Stimulated activated CD4-positive, alpha-beta T cell treated with anti-CD3 and anti-CD28 coated beads, TNF-alpha, amount 100 ng/mL, for 48 hours (primary cell): ENCODE measurements at regions not wholly inside any gene's neighbourhood (a gene's known extent, or its start where the extent isn't known, plus 50 kb on each side); places are given as distances from the start of the nearest gene placed in this dataset.

Experiments
- DNase-seq, 3 donors: peaks; one replicate each; pipeline ENCODE4 v3.0.0-alpha.2; 2020; ENCODE audit warnings: low read depth in 3 of 3

DNA sequence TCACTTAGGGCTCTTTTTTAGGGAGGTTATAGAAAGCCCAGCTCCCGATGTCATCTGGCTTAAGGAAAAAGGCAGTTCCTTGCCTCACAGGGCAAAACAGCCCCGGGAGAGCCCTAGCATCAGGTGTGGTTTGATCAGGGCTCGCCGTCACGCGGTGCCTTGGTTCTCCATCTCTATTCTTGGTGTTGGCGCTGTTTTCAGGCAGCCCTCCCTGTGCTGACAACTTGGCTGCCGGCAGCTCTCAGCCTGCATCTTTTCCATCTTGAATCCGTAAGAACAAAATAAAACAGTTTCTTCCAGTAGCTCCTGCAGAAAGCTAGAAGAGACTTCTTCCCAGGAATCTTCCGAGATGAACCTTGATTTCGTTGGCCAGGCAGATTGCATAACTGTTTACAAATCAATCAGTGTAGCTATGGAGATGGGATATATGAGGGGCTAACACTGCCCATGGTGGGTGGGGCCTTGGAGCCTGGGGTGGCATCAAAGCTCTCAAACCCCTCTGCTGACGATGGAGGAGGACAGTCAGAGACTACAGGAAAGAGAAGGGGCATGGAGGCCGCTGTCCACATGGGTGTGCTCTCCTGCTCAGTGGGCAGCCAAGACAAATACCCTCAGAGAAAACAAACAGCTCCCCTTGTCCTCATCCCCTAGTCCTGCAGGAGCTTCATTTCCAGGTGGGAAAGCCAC, 370.7 kb upstream of the C1orf174 start:
- DNase-seq = no peak

DNA sequence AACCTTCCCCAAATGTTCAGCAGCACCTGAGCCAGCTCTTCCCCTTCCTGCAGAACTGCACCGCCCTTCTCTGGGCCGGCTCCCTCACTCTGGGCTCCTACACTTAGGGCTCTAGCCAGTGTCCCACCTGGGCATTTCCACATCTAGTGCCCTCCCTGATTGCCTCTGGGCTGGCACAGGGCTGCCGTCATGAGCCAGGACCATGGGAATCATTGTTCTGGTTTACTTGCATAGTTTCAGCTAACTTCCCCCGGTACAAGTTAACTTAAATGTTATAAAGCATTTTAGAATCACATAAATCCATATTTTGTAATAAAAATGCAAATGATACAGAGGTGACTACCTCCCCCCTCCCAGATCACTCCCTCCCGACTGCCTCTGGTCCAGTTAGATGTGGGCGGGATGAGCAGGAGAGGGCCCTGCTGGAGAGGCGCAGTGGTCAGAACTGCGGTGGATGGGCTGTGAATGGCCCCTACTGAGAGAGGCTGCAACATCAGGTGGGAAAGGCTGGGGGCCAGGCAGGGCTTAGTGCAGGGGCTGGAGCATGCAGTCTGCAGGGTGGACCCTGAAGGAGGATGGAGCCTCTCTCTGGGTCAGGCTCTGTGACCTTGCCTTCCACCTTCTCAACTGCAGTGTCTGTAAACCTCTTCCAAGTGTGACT, 371.4 kb upstream of the C1orf174 start:
- DNase-seq = no peak

DNA sequence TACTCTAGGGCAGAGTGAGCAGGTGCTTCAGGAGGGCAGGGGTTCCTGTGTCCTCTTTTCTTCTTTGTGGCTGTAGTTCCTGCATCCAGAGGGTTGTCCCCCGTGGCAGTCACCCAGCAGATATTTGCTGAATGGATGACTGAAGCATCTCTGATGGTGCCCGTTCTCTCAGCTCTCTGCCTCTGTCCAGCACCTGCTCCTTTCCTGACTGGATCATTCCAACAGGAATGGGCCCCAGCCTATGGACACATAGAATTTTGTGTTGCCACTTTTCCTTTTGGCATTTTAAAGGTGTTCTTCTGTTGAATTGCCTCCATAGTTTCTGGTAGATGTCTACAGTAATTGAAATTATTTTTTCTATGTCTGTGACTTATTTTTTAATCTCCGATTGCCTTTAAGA, 372.5 kb upstream of the C1orf174 start:
- DNase-seq = no peak

DNA sequence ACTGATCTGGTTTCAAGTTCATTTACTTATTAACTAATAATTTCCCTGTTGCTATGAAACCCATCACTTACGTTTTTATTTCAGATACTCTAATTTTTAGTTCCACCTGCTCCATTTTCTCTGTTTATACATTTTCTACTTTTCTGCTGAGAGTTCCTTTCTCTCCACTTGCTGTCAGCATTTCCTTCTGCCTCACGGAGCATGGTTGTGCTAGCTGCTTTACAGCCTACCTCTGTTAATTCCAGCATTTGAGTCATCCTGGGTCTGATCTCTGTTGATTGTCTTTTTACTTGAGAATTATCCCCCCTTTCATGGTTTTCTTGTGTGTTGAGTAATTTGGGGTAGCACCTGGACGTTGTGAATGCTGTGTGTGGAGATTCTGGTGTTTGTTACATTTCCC, 373.2 kb upstream of the C1orf174 start:
- DNase-seq = no peak

DNA sequence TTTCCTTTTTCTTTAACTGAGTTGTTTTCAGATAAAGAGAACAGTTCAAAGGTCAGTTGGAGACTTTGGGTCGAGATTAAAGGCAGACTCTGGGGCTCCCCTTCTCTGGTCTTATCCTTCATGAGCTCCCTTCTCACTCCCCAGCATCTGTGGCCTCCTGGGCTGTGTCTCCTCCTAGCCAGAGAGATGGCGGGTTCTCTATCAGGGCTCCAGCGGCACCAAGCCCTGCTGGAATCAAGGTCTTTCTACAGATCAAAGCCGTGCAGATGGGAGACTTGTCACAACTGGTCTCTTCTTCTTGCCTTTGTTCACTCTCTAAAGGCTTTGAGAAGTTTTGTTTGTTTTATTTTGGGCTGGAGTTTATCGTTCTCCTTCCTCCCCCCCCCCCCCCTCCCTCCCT, 373.7 kb upstream of the C1orf174 start:
- DNase-seq = no peak

DNA sequence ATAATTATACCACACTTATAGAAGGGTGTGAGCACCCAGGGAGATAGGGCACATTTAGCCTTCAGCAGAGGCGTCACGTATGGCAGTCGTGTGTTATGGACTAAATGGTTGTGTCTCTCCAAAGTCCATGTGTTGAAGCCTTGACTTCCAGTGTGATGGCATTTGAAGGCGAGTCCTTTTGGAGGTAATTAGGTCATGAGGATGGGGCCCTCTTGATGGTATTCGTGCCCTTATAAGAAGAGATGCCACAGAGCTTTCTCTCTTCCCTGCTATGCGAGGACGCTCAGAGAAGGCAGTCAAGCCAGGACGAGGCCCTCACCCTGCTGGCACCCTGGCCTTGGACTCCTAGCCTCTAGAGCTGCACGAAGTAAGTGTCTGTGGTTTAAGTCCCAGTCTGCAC, 375.0 kb upstream of the C1orf174 start:
- DNase-seq = no peak

DNA sequence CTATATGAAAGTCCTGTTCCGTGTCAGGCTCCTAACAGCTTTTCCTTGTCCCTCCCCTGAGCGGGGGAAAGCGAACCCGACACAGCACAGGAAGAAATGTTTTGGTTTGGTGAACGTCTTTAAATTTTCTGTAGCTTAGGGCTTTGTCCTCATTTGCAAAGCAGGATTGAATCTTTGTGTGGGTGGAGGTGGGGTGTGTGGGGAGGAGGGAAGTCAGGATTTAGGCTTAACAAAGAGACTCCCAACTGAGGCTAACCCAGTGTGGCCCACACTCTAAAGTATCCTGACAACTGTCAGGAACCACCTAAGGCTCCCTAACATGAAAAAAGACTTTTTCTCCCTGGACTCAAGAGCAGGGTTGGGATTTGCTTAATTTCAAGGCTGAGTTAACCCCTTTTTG, 376.2 kb upstream of the C1orf174 start:
- DNase-seq = no peak

DNA sequence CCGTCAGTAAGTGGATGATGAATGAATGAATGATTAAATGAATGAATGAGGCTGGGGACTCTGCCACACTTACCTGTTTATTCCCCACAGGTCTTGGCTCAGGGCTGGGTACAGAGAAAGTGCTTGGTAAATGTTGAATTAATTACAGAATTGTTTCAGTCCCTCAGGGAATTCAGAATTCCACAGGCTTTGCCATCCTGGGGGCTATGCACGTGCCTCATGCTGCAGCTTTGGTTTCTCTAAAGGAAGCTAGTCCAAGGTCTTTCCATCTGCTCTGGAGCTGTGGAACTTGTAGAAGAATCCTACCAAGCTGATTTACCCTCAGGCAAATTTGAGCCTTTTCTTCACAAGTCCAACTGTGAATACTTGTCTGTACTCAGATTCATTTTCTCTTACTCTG, 376.8 kb upstream of the AJAP1 start:
- no peak for DNase-seq

DNA sequence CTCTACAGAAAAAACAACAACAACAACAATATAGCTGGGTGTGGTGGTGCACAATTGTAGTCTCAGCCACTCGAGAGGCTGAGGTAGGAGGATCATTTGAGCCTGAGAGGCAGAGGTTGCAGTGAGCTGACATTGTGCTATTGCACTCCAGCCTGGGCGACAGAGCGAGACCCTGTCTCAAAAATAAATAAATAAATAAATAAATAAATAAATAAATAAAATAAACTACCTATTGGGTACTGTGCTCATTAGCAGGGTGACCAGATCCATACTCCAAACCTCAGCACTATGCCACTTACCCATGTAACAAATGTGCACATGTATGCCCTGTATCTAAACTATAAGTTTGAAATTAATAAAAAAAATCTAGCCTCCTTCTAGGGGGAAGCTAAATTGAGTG, 369.4 kb upstream of the AJAP1 start:
- DNase-seq = no peak

DNA sequence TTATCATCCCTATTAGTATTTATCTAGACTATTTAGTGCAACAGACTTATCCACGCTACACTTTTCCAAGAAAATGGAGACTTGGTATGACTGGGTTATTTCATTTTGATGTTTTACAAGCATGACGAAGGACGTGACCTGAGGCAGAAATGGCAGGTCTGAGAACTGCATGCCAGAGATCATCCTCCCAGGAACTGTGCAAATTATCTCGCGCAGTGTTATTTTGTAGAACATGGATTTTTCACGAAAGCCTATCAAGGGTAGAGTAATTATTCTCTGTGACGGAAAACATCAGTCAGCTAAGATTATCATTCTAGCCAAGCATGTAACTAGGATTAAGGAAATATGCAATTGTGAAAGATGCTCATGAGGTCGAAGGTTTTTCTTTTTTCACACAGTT, 361.5 kb upstream of the AJAP1 start:
- no peak for DNase-seq

DNA sequence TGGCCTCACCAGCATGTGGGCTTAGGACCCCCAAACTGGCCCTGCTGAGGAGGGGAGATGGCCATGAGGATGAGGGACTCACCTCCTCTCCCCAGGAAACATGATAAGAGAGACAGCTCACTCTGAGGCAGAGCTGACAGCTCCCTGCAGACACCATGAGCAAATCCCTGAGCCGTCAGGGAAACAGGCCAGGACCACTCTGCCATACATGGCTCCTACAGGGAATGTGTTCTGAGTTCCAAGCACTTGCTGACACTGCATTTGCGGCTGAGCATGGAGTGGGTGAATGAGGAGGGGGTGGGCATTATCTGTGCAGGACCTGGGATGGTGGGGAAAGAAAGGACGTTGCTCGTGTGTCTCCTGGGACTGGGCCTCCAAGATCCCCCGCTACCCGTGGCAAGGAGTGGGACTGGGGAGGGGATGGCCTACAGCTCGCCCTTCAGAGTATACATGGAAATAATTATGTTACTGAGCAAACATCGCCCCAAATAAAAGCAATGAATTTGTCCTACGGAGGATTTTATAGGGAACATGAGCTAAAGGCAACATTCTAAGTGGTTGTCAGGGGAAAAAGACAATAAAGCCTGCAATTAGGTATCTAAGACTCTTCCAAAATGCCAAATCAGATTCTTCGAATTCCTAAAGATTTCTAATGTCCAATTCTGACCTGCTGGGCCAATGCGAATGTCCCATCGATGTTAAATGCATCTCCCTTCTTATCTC, 355.9 kb upstream of the AJAP1 start:
- DNase-seq = no peak

DNA sequence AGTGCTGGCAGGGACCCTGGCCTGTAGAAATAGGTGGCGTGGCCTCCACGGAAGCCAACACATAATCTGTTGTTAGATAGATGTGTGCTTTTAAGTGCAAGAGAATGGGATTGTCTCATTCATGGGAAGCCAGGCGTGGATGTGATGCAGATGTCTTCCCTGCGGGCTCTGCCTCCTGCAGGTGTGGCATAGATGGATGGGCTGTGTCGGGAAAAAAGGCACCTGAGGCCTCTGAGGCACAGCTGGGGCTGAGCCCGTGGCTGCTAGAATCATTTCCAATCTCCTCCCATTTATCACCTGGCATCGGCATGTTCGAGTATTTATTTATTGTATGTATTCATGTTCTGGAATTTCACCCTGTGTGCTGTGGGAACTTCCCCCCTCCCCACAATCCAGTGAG, 353.4 kb upstream of the AJAP1 start:
- no peak for DNase-seq

DNA sequence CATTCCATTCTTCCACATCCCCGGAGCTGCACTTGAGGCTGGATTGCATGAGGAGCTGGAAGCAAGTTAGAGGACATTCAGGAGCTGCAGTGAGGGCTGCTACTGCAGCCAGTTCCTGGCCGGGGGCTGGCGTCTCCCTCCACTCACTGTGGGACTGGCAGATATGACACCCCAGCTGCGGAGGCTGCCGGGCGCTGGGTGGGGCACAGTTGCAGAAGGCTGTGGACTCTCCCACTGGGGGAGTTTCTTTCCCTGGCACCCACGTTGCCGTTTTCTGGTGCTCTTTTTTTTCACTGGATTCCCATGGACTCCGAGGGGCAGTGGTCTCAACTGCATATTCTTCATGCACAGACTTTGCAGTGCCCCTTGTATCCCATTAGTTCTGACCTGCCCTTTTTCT, 351.1 kb upstream of the AJAP1 start:
- DNase-seq = no peak

DNA sequence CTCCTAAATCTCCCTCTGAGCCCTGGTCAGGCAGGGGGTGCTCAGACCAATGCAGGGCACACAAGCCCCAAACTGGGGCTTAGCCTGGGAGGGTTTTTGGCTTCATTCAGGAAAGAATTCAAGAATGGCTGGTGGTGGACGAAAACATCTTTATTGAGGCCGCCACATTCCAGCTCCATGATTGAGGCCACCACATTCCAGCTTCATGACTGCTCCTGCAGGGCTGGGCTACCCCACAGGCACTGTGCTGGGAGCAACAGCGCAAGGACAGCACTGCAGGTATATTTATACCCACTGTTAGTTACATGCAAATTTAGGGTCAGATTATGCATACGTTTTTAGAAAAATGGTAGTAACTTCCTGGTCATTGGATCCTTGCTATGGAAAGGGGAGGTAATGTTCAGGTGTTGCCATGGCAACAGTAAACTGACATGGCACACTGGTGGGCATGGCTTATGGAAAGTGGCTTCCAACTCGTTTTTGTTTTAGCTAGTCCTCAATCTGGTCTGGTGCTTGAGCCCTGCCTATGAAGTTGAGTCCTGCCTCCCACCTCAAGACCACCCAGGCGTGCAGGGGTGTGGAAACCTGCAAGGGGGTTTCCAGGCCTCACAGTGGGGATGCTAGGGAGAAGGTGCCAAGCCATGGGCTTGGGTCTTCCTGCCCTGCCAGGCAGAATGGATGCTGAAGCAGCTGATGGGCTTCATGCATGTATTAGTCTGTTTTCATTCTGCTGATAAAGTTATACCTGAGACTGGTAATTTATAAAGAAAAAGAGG, 348.7 kb upstream of the AJAP1 start:
- DNase-seq = no peak

DNA sequence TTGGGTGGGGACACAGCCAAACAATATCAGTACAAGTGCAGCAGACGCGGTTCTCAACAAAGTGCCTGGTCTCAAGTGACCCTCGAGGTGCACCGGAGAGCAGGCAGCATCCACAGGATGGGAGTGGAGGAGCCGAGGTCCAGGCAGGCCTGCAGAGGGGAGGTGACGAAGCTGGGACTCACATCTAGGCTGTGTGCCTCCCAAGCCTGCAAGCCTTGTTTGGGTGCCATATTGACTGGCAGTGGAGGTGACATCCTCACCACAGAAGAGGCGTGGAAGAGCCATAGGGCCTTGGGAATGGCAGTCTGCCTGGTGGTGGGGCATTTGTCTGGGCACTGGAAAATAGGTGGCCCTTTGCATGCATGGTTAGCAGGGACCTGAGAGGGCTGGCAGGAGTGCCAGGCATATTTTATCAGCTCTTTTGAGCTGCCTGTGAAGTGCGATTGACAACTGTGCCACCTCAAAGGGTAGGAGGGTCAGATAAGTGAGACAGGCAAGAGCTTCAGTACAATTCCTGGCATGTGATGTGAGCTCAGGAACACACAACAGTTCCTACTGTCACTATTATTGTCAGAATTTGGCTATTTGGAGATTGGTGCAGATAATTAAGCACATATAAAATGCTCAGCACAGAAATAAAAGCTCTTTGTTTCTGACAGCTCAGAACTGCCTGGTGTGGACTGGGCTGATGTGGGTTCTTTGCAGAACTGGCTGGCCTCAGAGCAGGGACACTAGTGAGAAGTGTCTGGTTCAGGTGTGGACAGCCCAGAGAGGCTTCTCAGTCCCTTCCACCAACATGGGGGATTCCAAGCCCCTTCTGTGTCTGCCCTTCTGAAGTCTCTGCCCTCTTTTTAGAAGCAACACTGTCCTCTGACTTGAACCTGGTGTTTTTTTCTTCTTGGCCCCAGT, 347.6 kb upstream of the AJAP1 start:
- no peak for DNase-seq

DNA sequence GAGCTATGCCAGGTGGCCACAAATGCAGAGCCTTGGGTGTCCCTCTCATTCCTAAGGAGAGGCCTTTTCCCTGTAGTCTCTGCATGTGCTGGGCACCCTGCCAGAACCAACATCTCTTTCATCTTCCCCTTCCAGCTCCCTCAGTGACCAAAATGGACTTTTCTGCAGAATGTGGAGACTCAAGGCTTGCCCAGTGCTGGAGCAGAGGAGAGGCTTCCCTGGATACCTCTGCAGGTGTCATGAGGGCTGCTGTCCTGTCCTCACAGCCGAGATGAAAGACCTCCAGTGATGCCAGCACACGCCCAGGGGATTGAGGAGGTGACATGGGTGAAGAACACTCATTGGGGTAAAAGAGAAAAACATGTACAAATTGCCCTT, 347.0 kb upstream of the AJAP1 start:
- no peak for DNase-seq

DNA sequence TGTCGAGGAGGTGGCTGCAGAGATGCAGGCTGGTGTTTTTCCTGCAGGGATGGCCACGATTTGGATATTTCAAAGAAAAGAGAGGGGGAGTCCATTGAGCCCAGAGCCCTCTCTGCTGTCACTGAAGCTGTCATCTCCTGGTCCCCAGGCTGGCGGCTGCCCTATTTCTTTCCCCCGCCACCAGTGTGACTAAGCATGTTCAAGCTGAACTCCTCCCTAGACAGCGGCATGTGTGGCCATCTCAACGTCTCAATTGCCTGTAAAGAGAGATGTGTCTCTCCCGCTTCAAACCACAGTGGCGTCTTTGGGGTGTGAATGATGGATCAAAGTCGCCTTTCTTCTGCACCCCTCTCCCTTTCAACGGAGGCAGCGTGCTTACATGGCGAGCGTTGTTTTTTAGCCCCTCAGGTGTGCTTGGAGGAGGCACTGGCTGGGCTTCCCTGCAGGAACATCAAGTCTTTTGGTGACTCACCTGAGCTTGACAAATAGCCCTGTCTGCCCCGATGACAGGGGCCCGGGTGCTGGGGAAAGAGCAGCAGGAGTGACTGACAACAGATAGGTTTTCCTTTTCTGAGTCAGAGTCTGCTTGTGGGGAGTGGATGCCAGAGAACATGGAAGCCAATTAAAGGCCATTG, 346.4 kb upstream of the AJAP1 start:
- no peak for DNase-seq

DNA sequence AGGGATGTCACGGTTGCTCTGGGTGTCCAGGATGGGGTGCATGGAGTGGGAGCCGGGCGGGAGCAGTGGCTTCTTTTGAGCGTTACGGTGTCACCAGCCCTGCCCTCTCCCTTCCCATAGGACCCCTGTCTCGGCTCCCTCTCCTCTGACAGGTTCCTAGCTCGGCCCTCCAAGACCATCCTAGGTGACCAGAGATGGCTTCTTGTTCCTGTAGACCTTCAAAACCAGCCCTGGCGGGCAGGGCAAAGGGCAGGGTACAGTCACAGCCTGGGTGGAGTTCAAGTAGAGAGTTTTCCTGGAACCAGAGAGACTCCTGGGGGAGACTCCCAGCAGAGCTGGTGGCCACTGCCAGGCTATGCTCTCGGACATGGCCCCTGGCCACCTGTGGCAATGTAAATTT, 345.6 kb upstream of the AJAP1 start:
- no peak for DNase-seq

DNA sequence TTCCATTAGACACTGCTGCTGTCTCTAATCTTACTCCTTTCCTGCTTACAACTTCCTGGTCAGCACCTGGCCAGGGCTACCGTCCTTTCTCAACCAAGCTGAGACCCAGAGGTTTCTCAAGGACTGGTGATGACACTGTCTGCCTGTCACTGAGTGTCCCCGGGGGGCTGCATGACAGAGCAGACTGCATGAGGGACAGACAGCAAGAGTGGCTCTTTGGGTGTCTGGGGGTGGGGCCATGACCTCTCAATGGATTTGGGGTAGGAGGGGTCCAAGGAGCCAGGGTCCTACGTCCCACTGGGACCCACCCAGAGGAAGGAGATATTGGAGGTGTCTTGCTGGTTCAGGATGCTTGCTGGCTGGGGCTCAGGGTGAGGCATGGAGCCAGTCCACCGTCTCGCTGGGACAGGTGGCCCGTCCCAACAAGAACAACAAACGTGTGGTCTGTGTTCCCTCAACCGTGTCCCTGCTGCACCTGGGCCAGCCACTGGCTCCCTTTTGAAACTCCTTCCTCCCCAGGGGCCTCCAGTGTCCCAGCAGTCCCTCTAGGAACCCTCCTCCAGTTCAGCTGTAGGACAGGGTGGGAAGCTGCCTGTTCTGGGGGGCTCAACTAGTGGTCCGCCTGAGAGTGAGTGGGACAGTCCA, 344.6 kb upstream of the AJAP1 start:
- no peak for DNase-seq

DNA sequence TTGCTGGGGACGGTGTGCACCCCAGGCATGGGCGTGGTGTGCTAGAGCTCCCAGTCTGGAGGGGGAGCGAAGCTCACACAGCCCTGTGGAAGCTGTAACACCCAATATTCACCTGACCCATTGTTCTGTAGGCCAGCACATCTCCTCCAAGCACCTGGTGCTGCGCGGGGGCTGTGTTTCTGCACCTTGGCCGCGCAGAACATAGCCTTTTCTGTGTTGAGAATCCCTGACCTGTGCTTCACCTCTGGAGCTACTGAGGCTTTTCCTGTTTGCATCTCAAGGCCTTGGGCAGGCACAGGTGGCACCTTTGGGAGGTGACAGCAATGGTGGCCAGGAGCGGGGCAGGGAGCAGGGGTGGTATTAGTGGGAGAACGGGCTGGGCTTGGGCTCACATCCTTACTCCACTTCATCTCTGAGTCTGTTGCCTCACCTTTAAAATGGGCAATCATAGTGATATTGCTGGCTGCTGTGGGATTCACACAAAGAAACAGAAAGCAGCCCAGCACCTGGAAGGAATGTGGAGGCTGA, 343.9 kb upstream of the AJAP1 start:
- DNase-seq = no peak
